Thymus (tissue), 11 donors: ENCODE measurements at regions not wholly inside any gene's neighbourhood (a gene's known extent, or its start where the extent isn't known, plus 50 kb on each side); places are given as distances from the start of the nearest gene placed in this dataset.

Source experiments
- DNase-seq, 9 donors: peaks; one replicate each; pipeline ENCODE4 v3.0.0-alpha.2; 2013; ENCODE audit warnings: low spot score in 9 of 9, low read depth in 6 of 9, missing footprints in 1 of 9
- H3K27ac ChIP-seq, 2 donors: one replicate each; pipeline ENCODE4 v1.5.1; 2013; ENCODE audit warnings: control low read depth in 1 of 2, low read depth in 1 of 2, low read length in 1 of 2, mild to moderate bottlenecking in 1 of 2, moderate library complexity in 1 of 2
- H3K27me3 ChIP-seq, 2 donors: one replicate each; pipeline ENCODE4 v1.5.1; 2013; ENCODE audit warnings: low read length in 1 of 2; ENCODE audit not compliant: control insufficient read depth in 2 of 2, insufficient read depth in 1 of 2
- H3K36me3 ChIP-seq, 2 donors: one replicate each; pipeline ENCODE4 v1.5.1; 2013; ENCODE audit warnings: low read length in 1 of 2, mild to moderate bottlenecking in 1 of 2, moderate library complexity in 1 of 2; ENCODE audit not compliant: control insufficient read depth in 2 of 2, insufficient read depth in 2 of 2
- H3K4me1 ChIP-seq, 2 donors: one replicate each; pipeline ENCODE4 v1.5.1; 2013; ENCODE audit warnings: low read length in 2 of 2; ENCODE audit not compliant: control insufficient read depth in 2 of 2, insufficient read depth in 2 of 2
- H3K4me3 ChIP-seq, 2 donors: one replicate each; pipeline ENCODE4 v1.5.1; 2013; ENCODE audit warnings: low read length in 2 of 2, control low read depth in 1 of 2, mild to moderate bottlenecking in 1 of 2
- H3K9me3 ChIP-seq, 2 donors: one replicate each; pipeline ENCODE4 v1.5.1; 2013; ENCODE audit warnings: low read length in 1 of 2, mild to moderate bottlenecking in 1 of 2; ENCODE audit not compliant: control insufficient read depth in 2 of 2, insufficient read depth in 1 of 2
- WGBS: extraction: QIAGEN DNeasy Blood & Tissue Kit; methylation state at CpG from one replicate; pipeline ENCODE4 v1.1.7; 2013; 5-methylcytosine and 5-hydroxymethylcytosine counted together
- donor health status: healthy.

GRCh38 chr12:13857750-13858149 is 123.7 kb downstream of the GRIN2B start:
- Histone ChIP-seq H3K27me3 (no peaks in the 10 kb centered on the region), H3K36me3 (no peaks in the 10 kb centered on the region), H3K4me3 (no peak overlapping the region), H3K9me3 (no peaks in the 10 kb centered on the region), H3K4me1 (no peaks in the 10 kb centered on the region), H3K27ac (no peak overlapping the region)
- DNase-seq = no peak
- WGBS = 85% methylated on average over 5 of the region's 5 CpGs

GRCh38 chr12:13853471-13853870 is 127.9 kb downstream of the GRIN2B start:
- DNase-seq = no peak
- WGBS = 94% methylated on average over 3 of the region's 3 CpGs
- no peaks in the 10 kb centered on the region for H3K36me3 ChIP-seq
- H3K4me3 ChIP-seq = no peak overlapping the region
- no peaks in the 10 kb centered on the region for H3K9me3 ChIP-seq
- no peak overlapping the region for H3K27ac ChIP-seq
- H3K4me1 ChIP-seq = no peaks in the 10 kb centered on the region
- no peaks in the 10 kb centered on the region for H3K27me3 ChIP-seq

- DNase-seq = no peak
- WGBS = 26% methylated on average over 3 of the region's 3 CpGs
- H3K36me3 ChIP-seq = no peaks in the 10 kb centered on the region
- H3K4me1 ChIP-seq = no peaks in the 10 kb centered on the region
- H3K4me3 ChIP-seq = no peak overlapping the region
- H3K27me3 ChIP-seq = no peaks in the 10 kb centered on the region
- H3K9me3 ChIP-seq = no peaks in the 10 kb centered on the region
- H3K27ac ChIP-seq = no peak overlapping the region
Measured at GRCh38 chr12:13851828-13852227, 129.6 kb downstream of the GRIN2B start.

DNA sequence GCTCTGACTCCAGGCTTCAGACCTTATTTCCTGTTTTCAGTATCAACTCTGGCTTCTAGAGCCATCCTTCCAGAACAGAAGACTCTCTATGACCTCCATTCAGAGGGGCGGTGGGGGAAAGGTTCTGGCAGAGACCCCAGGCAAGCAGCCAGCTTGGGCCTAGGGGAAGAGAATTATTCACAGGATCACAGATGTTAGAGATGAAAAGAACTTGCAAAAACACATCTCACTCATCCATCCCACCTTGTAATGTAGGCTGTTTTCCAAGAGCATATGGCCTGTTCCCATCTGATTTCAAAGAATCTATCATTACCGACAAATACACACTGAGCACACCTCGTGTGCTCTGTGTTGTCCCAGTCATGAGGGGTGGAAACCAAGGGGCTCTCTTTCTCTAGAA is 131.9 kb downstream of the GRIN2B start:
- H3K27ac ChIP-seq = no peak overlapping the region
- no peaks in the 10 kb centered on the region for H3K9me3 ChIP-seq
- H3K4me1 ChIP-seq = no peaks in the 10 kb centered on the region
- no peaks in the 10 kb centered on the region for H3K27me3 ChIP-seq
- H3K4me3 ChIP-seq = no peak overlapping the region
- no peak for DNase-seq
- 87% methylated on average over 3 of the region's 3 CpGs for WGBS
- no peaks in the 10 kb centered on the region for H3K36me3 ChIP-seq

DNA sequence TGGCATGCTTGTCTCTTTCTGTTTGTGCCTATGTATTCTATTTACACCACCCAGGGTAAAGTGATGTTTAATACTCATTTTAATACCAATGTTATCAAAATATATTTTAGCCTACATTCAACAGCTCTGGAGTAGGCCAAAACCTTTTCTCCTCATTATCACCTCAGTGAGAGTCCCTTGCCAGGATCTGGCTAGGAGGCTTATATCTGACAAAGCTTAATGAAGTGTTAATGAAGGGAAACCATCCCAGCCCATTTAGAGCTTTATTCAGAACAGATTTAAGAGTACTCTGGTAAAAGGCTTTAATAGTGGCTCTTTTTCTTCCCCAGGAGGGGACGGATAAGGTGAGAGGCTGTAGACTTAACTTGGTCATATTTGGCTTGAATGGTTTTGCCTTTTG is 137.6 kb downstream of the GRIN2B start:
- H3K4me3 ChIP-seq = no peak overlapping the region
- no peaks in the 10 kb centered on the region for H3K36me3 ChIP-seq
- H3K27me3 ChIP-seq = no peaks in the 10 kb centered on the region
- no peak overlapping the region for H3K27ac ChIP-seq
- no peak for DNase-seq
- H3K9me3 ChIP-seq = no peaks in the 10 kb centered on the region
- H3K4me1 ChIP-seq = no peaks in the 10 kb centered on the region
- WGBS = 77% methylated on average over 1 of the region's 1 CpG

GRCh38 chr12:13841358-13841757 is 140.0 kb downstream of the GRIN2B start:
- WGBS = 91% methylated on average over 7 of the region's 7 CpGs

GRCh38 chr12:13839365-13840336 is 141.8 kb downstream of the GRIN2B start:
- Histone ChIP-seq H3K27me3 (no peaks in the 10 kb centered on the region), H3K9me3 (no peaks in the 10 kb centered on the region), H3K4me1 (no peaks in the 10 kb centered on the region), H3K27ac (no peak overlapping the region), H3K4me3 (no peak overlapping the region), H3K36me3 (no peaks in the 10 kb centered on the region)
- WGBS = 91% methylated on average over 11 of the region's 11 CpGs
- no peak for DNase-seq

More at GRCh38 chr12:13841358-13841757, 140.0 kb downstream of the GRIN2B start:
- H3K4me1 ChIP-seq = no peaks in the 10 kb centered on the region
- no peaks in the 10 kb centered on the region for H3K27me3 ChIP-seq
- H3K4me3 ChIP-seq = no peak overlapping the region
- no peaks in the 10 kb centered on the region for H3K9me3 ChIP-seq
- H3K36me3 ChIP-seq = no peaks in the 10 kb centered on the region
- H3K27ac ChIP-seq = no peak overlapping the region
- DNase-seq = no peak

DNA sequence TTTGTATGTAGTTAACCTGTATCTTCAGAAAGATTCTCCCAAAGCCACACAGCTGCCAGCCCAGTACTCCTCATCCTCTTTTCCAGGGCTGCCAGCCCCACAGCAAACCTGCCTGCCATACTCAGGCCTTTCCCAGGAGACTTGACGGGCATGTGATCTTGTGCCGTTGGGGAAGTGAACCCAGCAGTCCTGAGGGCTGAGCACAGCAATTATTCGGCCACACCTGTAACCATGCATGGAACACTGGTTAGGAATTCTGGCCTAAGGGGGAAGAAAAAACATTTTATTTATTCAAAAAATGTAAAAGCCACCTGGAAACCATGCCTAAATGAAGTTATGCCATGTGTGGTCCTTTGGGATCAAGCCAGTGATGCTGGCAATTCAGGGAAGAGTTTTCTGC is 145.3 kb downstream of the GRIN2B start:
- H3K4me3 ChIP-seq = no peak overlapping the region
- H3K36me3 ChIP-seq = no peaks in the 10 kb centered on the region
- 66% methylated on average over 3 of the region's 3 CpGs for WGBS
- H3K27ac ChIP-seq = no peak overlapping the region
- H3K4me1 ChIP-seq = no peaks in the 10 kb centered on the region
- no peak for DNase-seq
- H3K9me3 ChIP-seq = no peaks in the 10 kb centered on the region
- H3K27me3 ChIP-seq = no peaks in the 10 kb centered on the region

- no peaks in the 10 kb centered on the region for H3K36me3 ChIP-seq
- H3K4me1 ChIP-seq = no peaks in the 10 kb centered on the region
- DNase-seq = no peak
- H3K4me3 ChIP-seq = no peak overlapping the region
- H3K9me3 ChIP-seq = no peaks in the 10 kb centered on the region
- WGBS = 98% methylated on average over 1 of the region's 1 CpG
- no peaks in the 10 kb centered on the region for H3K27me3 ChIP-seq
- no peak overlapping the region for H3K27ac ChIP-seq
Measured at GRCh38 chr12:13835652-13836051, 145.8 kb downstream of the GRIN2B start.
